Type B pancreatic cell (in vitro differentiated cells): ENCODE measurements at regions not wholly inside any gene's neighbourhood (a gene's known extent, or its start where the extent isn't known, plus 50 kb on each side); places are given as distances from the start of the nearest gene placed in this dataset.

Source experiments
- DNase-seq: peaks from one replicate; pipeline ENCODE4 v3.0.0; 2021; ENCODE audit warnings: mixed read lengths; ENCODE audit not compliant: unreplicated experiment; ENCODE audit errors: extremely low spot score
- H3K27ac Mint-ChIP-seq: 2 replicates; pipeline ENCODE4 v1.8.0; 2021; ENCODE audit warnings: mild to moderate bottlenecking, mixed read lengths
- H3K27me3 Mint-ChIP-seq: 2 replicates; pipeline ENCODE4 v1.8.0; 2021; ENCODE audit warnings: mixed read lengths
- H3K36me3 Mint-ChIP-seq: 2 replicates; pipeline ENCODE4 v1.8.0; 2021; ENCODE audit warnings: mixed read lengths
- H3K4me1 Mint-ChIP-seq: one replicate; pipeline ENCODE4 v1.8.0; 2021; ENCODE audit warnings: mixed read lengths; ENCODE audit not compliant: unreplicated experiment
- H3K4me3 Mint-ChIP-seq: 2 replicates; pipeline ENCODE4 v1.8.0; 2021; ENCODE audit warnings: mild to moderate bottlenecking, mixed read lengths
- H3K9me3 Mint-ChIP-seq: 2 replicates; pipeline ENCODE4 v1.8.0; 2021; ENCODE audit warnings: mixed read lengths
- CTCF ChIP-seq: fragments of 200-600 bp; sonication (generic); conservative IDR thresholded peaks from 2 replicates; pipeline ENCODE4 v1.5.0; 2021; ENCODE audit warnings: antibody characterized with exemption, mild to moderate bottlenecking

GRCh38 chr4:187612301-187612700 lies 383.3 kb upstream of the ZFP42 start:
- Mint-ChIP-seq H3K27ac (no peak overlapping the region), H3K4me3 (no peak overlapping the region), H3K27me3 (no peaks in the 10 kb centered on the region), H3K36me3 (no peaks in the 10 kb centered on the region), H3K4me1 (peaks cover 10% of the 10 kb centered on the region), H3K9me3 (no peaks in the 10 kb centered on the region)
- TF ChIP-seq CTCF: no peak
- DNase-seq: no peak

GRCh38 chr4:187613089-187613839 lies 382.3 kb upstream of the ZFP42 start:
- Mint-ChIP-seq H3K27me3 (no peaks in the 10 kb centered on the region), H3K36me3 (no peaks in the 10 kb centered on the region), H3K4me1 (peaks cover 6% of the 10 kb centered on the region), H3K27ac (no peak overlapping the region), H3K9me3 (no peaks in the 10 kb centered on the region), H3K4me3 (no peak overlapping the region)
- TF ChIP-seq CTCF: no peak
- no peak for DNase-seq

GRCh38 chr4:187615972-187616371 lies 379.6 kb upstream of the ZFP42 start:
- no peaks in the 10 kb centered on the region for H3K9me3 Mint-ChIP-seq
- no peak for DNase-seq
- no peak for TF ChIP-seq CTCF
- H3K4me1 Mint-ChIP-seq: peaks cover 12% of the 10 kb centered on the region
- no peaks in the 10 kb centered on the region for H3K36me3 Mint-ChIP-seq
- H3K27me3 Mint-ChIP-seq: no peaks in the 10 kb centered on the region
- H3K4me3 Mint-ChIP-seq: no peak overlapping the region
- H3K27ac Mint-ChIP-seq: no peak overlapping the region

GRCh38 chr4:187617113-187617512 lies 378.5 kb upstream of the ZFP42 start:
- no peak overlapping the region for H3K27ac Mint-ChIP-seq
- TF ChIP-seq CTCF: no peak
- no peaks in the 10 kb centered on the region for H3K27me3 Mint-ChIP-seq
- DNase-seq: no peak
- H3K9me3 Mint-ChIP-seq: no peaks in the 10 kb centered on the region
- H3K36me3 Mint-ChIP-seq: no peaks in the 10 kb centered on the region
- H3K4me1 Mint-ChIP-seq: peaks cover 12% of the 10 kb centered on the region
- no peak overlapping the region for H3K4me3 Mint-ChIP-seq

- no peaks in the 10 kb centered on the region for H3K36me3 Mint-ChIP-seq
- H3K27me3 Mint-ChIP-seq: no peaks in the 10 kb centered on the region
- no peak overlapping the region for H3K27ac Mint-ChIP-seq
- H3K4me1 Mint-ChIP-seq: peaks cover 8% of the 10 kb centered on the region
- H3K4me3 Mint-ChIP-seq: no peak overlapping the region
- H3K9me3 Mint-ChIP-seq: peaks cover 4% of the 10 kb centered on the region
- no peak for TF ChIP-seq CTCF
- no peak for DNase-seq
Measured at GRCh38 chr4:187618701-187619281, 376.8 kb upstream of the ZFP42 start.
